ENCODE measurements at regions not wholly inside any gene's neighbourhood (a gene's known extent, or its start where the extent isn't known, plus 50 kb on each side); places are given as distances from the start of the nearest gene placed in this dataset.
"Not testable (repeated sequence)": the region's sequence is repeated elsewhere in the genome, so short reads cannot be mapped to it uniquely, and the experiment has no call there.

- DNase-seq, result no peak
Observed at GRCh38 chr14:106665814-106666213, 1139.4 kb downstream of the TMEM121 start.

GRCh38 chr14:106666341-106666740, 1140.0 kb downstream of the TMEM121 start:
- DNase-seq, result no peak

GRCh38 chr14:106670011-106670410, 1143.6 kb downstream of the TMEM121 start:
- no peak for DNase-seq

- not testable (repeated sequence) for DNase-seq
Observed at GRCh38 chr14:106674093-106674492, 1147.7 kb downstream of the TMEM121 start.

GRCh38 chr14:106674509-106675125, 1148.2 kb downstream of the TMEM121 start:
- not testable (repeated sequence) for DNase-seq

GRCh38 chr14:106675716-106676115, 1149.3 kb downstream of the TMEM121 start:
- not testable (repeated sequence) for DNase-seq

GRCh38 chr14:106679776-106680175, 1153.4 kb downstream of the TMEM121 start:
- DNase-seq, result no peak

- no peak for DNase-seq
Observed at GRCh38 chr14:106681161-106681560, 1154.8 kb downstream of the TMEM121 start.

GRCh38 chr14:106681568-106681967, 1155.2 kb downstream of the TMEM121 start:
- DNase-seq, result no peak

- DNase-seq, result no peak
Observed at GRCh38 chr14:106683631-106684030, 1157.2 kb downstream of the TMEM121 start.

- DNase-seq, result no peak
Observed at GRCh38 chr14:106686533-106686932, 1160.2 kb downstream of the TMEM121 start.

- DNase-seq, result no peak
Observed at GRCh38 chr14:106690333-106690891, 1164.0 kb downstream of the TMEM121 start.

GRCh38 chr14:106691601-106692291, 1165.4 kb downstream of the TMEM121 start:
- no peak for DNase-seq

GRCh38 chr14:106694638-106695393, 1168.4 kb downstream of the TMEM121 start:
- DNase-seq, result no peak

GRCh38 chr14:106698620-106699267, 1172.4 kb downstream of the TMEM121 start:
- DNase-seq, result not testable (repeated sequence)

- not testable (repeated sequence) for DNase-seq
Observed at GRCh38 chr14:106703651-106704050, 1177.3 kb downstream of the TMEM121 start.

GRCh38 chr14:106706488-106706887, 1180.1 kb downstream of the TMEM121 start:
- DNase-seq, result not testable (repeated sequence)

GRCh38 chr14:106710187-106710586, 1183.8 kb downstream of the TMEM121 start:
- not testable (repeated sequence) for DNase-seq

GRCh38 chr14:106712513-106712912, 1186.1 kb downstream of the TMEM121 start:
- DNase-seq, result not testable (repeated sequence)

GRCh38 chr14:106714446-106715428, 1188.4 kb downstream of the TMEM121 start:
- DNase-seq, result not testable (repeated sequence)

GRCh38 chr14:106717544-106717943, 1191.2 kb downstream of the TMEM121 start:
- DNase-seq, result not testable (repeated sequence)

Measured in right hindlimb (tissue), 1 donor.